ENCODE measurements at regions not wholly inside any gene's neighbourhood (a gene's known extent, or its start where the extent isn't known, plus 50 kb on each side); places are given as distances from the start of the nearest gene placed in this dataset.

DNA sequence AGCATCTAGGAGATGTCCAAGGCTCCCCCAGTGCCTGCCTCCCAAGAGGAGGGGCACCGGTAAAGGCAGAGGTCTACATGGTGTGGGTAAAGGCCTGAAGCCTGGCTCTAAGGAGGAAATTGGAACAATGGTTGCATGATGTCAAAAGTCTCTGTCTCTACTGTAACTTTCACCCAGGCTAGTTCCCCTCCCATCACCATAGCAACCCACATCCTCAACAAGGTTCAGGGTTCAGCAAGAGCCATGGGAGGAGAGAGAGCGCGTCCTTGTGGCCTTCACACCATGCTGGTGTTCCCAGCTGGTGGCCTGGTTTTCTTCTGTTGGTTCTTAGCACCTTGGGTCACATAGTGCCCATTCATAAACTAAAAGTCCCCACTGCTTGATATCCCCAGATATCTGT is 196.7 kb upstream of the CDH5 start:
- TF ChIP-seq, protein P1, sequence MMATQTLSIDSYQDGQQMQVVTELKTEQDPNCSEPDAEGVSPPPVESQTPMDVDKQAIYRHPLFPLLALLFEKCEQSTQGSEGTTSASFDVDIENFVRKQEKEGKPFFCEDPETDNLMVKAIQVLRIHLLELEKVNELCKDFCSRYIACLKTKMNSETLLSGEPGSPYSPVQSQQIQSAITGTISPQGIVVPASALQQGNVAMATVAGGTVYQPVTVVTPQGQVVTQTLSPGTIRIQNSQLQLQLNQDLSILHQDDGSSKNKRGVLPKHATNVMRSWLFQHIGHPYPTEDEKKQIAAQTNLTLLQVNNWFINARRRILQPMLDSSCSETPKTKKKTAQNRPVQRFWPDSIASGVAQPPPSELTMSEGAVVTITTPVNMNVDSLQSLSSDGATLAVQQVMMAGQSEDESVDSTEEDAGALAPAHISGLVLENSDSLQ (IDR thresholded peaks at IDR 0.05) = no peak
- TF ChIP-seq TARDBP (IDR thresholded peaks at IDR 0.05) = no peak
- TF ChIP-seq BHLHE40 (IDR thresholded peaks at IDR 0.05; ENCODE audit: borderline replicate concordance) = no peak
- no peak for TF ChIP-seq FOXM1 (IDR thresholded peaks at IDR 0.05; ENCODE audit: borderline replicate concordance)
- TF ChIP-seq L3MBTL2 (conservative IDR thresholded peaks at IDR 0.05) = no peak

All from HEK293T (cell line).